ENCODE measurements at regions not wholly inside any gene's neighbourhood (a gene's known extent, or its start where the extent isn't known, plus 50 kb on each side); places are given as distances from the start of the nearest gene placed in this dataset.
A peak's percentile ranks its signal among the peaks of the same experiment; 100 is the strongest.
"Not testable (repeated sequence)": the region's sequence is repeated elsewhere in the genome, so short reads cannot be mapped to it uniquely, and the experiment has no call there.

GRCh38 chr15:22719980-22720379 is 66.5 kb upstream of the NIPA1 start:
- H3K9me3 ChIP-seq (replicated peaks; ENCODE audit: control insufficient read depth, insufficient read depth, low read depth, low read length); H3K79me2 ChIP-seq (ENCODE audit: control insufficient read depth, insufficient read depth, low read length); H3K27ac ChIP-seq (ENCODE audit: extremely low read depth, low read depth, low read length); H2AFZ ChIP-seq (ENCODE audit: low read depth, low read length); H3K9me1 ChIP-seq (ENCODE audit: control insufficient read depth, insufficient read depth, low read length); CTCF ChIA-PET (ENCODE audit: low intra/inter-chr PET ratio); H3K4me2 ChIP-seq (ENCODE audit: insufficient read depth, low read length); POLR2A ChIA-PET; H4K20me1 ChIP-seq (replicated peaks; ENCODE audit: control insufficient read depth, insufficient read depth, low read length); H3K36me3 ChIP-seq (ENCODE audit: control insufficient read depth, insufficient read depth, low read length); H3K27me3 ChIP-seq (ENCODE audit: control insufficient read depth in 2 of 2, insufficient read depth in 2 of 2, low read length in 2 of 2); DNase-seq (ENCODE audit: extremely low read depth in 1 of 4, low spot score in 3 of 4); intact Hi-C loops (cut with micrococcal nuclease); in situ Hi-C loops (cut with MboI); H3K4me3 ChIP-seq; FAIRE-seq; H3K4me1 ChIP-seq (replicated peaks in 1 of 2; ENCODE audit: control insufficient read depth in 2 of 2, insufficient read depth in 2 of 2, low read length in 2 of 2); H3K9ac ChIP-seq (ENCODE audit: insufficient read depth in 1 of 2, low read depth in 2 of 2, low read length in 2 of 2); BruUV-seq (replicated peaks); TF ChIP-seq REST (CRISPR knock-in tag; IDR thresholded peaks at IDR 0.05; ENCODE audit: low read depth): not testable (repeated sequence)
- 6% methylated on average over 1 of the region's 1 CpG for WGBS (ENCODE audit: insufficient coverage, low coverage, missing lambda C conversion rate)
- peak; percentile 62; the same call in 2 of the 3 replicates for ATAC-seq
- peak in 1 of 3 experiments; percentile 4; a peak in 1 of 6 replicates for TF ChIP-seq CTCF (IDR thresholded peaks at IDR 0.05 in 2 of 3, conservative IDR thresholded peaks at IDR 0.05 in 1 of 3; ENCODE audit: insufficient read depth in 2 of 3, low read depth in 1 of 3, low read length in 3 of 3)
- TF ChIP-seq RAD21 (CRISPR knock-in tag; conservative IDR thresholded peaks at IDR 0.05 in 1 of 2, IDR thresholded peaks at IDR 0.05 in 1 of 2): peak in 1 of 2 experiments; percentile 46; a peak in 2 of 4 replicates
- peak; percentile 8; the same call in 1 of the 2 replicates for TF ChIP-seq REST (IDR thresholded peaks at IDR 0.05; ENCODE audit: borderline replicate concordance)

- not testable (repeated sequence) for DNase-seq (ENCODE audit: extremely low read depth in 1 of 4, low spot score in 3 of 4); FAIRE-seq
Measured at GRCh38 chr15:22726104-22726503, 60.3 kb upstream of the NIPA1 start.

More at GRCh38 chr15:22726104-22726503, 60.3 kb upstream of the NIPA1 start:
- H4K20me1 ChIP-seq (replicated peaks; ENCODE audit: control insufficient read depth, insufficient read depth, low read length); H3K9ac ChIP-seq (ENCODE audit: insufficient read depth in 1 of 2, low read depth in 2 of 2, low read length in 2 of 2); H3K4me3 ChIP-seq; in situ Hi-C loops (cut with MboI); H3K9me1 ChIP-seq (ENCODE audit: control insufficient read depth, insufficient read depth, low read length); ATAC-seq; H3K4me2 ChIP-seq (ENCODE audit: insufficient read depth, low read length); BruUV-seq (replicated peaks); CTCF ChIA-PET (ENCODE audit: low intra/inter-chr PET ratio); H3K36me3 ChIP-seq (ENCODE audit: control insufficient read depth, insufficient read depth, low read length); H3K79me2 ChIP-seq (ENCODE audit: control insufficient read depth, insufficient read depth, low read length); H2AFZ ChIP-seq (ENCODE audit: low read depth, low read length); H3K27me3 ChIP-seq (ENCODE audit: control insufficient read depth in 2 of 2, insufficient read depth in 2 of 2, low read length in 2 of 2); H3K9me3 ChIP-seq (replicated peaks; ENCODE audit: control insufficient read depth, insufficient read depth, low read depth, low read length); H3K27ac ChIP-seq (ENCODE audit: extremely low read depth, low read depth, low read length); H3K4me1 ChIP-seq (replicated peaks in 1 of 2; ENCODE audit: control insufficient read depth in 2 of 2, insufficient read depth in 2 of 2, low read length in 2 of 2); intact Hi-C loops (cut with micrococcal nuclease): not testable (repeated sequence)
- POLR2A ChIA-PET: interaction anchor here (0.6 kb wide), 1 partner anchor 312 kb away, joined by 3 read pairs; no protein-coding TSS in a partner anchor
- 67% methylated on average over 1 of the region's 2 CpGs for WGBS (ENCODE audit: insufficient coverage, low coverage, missing lambda C conversion rate)

Measured in K562 (cell line).